ENCODE measurements at regions not wholly inside any gene's neighbourhood (a gene's known extent, or its start where the extent isn't known, plus 50 kb on each side); places are given as distances from the start of the nearest gene placed in this dataset.

DNA sequence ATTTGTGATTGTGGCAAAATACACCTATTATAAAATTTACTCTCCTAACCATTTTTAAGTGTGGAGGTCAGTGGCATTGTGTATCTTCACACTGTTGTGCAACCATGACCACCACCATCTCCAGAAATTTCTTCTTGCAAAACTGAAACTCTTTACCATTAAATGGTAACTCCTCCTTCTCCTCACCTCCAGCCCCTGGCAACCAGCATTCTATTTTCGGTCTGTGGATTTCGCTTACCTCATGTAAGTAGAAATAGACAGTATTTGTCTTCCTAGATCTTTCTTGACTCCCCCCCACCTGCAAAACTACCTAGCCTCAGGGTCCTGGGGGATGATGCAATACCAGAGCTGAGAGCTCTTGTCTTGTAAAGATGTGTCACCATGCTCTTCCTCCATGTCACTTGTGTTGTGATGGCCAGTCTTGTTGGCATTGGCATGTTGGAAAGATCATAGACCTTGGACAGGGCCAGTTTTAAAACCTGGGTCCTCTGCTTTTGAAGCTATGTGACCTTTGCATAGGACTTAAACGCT, 71.1 kb upstream of the EMX2 start:
- dilution Hi-C loops (cut with MboI; ENCODE audit: extremely low pct_ligation_motif_present, low sequenced_read_pairs), result no loop called here
- no peaks in the 10 kb centered on the region for H3K9me3 ChIP-seq (ENCODE audit: control insufficient read depth, low read depth, low read length)
- no peak overlapping the region for H3K9ac ChIP-seq (ENCODE audit: control insufficient read depth, extremely low read depth, insufficient read depth, low read length)
- DNase-seq (ENCODE audit: low read depth, low spot score), result no peak
- no peaks in the 10 kb centered on the region for H3K4me1 ChIP-seq (ENCODE audit: control insufficient read depth, extremely low read depth, insufficient read depth, low read length)
- H4K20me1 ChIP-seq (ENCODE audit: control insufficient read depth, extremely low read depth, insufficient read depth, low read length), result no peaks in the 10 kb centered on the region
- no peaks in the 10 kb centered on the region for H3K79me2 ChIP-seq (ENCODE audit: control insufficient read depth, insufficient read depth, low read length)
- H3K27ac ChIP-seq (ENCODE audit: control insufficient read depth, insufficient read depth, low read length), result no peak overlapping the region
- no peak for TF ChIP-seq EZH2 (IDR thresholded peaks at IDR 0.05; ENCODE audit: low read length)
- TF ChIP-seq, protein P1, sequence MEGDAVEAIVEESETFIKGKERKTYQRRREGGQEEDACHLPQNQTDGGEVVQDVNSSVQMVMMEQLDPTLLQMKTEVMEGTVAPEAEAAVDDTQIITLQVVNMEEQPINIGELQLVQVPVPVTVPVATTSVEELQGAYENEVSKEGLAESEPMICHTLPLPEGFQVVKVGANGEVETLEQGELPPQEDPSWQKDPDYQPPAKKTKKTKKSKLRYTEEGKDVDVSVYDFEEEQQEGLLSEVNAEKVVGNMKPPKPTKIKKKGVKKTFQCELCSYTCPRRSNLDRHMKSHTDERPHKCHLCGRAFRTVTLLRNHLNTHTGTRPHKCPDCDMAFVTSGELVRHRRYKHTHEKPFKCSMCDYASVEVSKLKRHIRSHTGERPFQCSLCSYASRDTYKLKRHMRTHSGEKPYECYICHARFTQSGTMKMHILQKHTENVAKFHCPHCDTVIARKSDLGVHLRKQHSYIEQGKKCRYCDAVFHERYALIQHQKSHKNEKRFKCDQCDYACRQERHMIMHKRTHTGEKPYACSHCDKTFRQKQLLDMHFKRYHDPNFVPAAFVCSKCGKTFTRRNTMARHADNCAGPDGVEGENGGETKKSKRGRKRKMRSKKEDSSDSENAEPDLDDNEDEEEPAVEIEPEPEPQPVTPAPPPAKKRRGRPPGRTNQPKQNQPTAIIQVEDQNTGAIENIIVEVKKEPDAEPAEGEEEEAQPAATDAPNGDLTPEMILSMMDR (optimal IDR thresholded peaks at IDR 0.05 in 1 of 3, IDR thresholded peaks at IDR 0.05 in 1 of 3, conservative IDR thresholded peaks at IDR 0.05 in 1 of 3; ENCODE audit: extremely low read depth in 1 of 3, insufficient read depth in 2 of 3, low read length in 3 of 3), result no peak
- no peaks in the 10 kb centered on the region for H3K36me3 ChIP-seq (ENCODE audit: control insufficient read depth in 2 of 2, extremely low read depth in 1 of 2, insufficient read depth in 2 of 2, low read length in 2 of 2)
- H2AFZ ChIP-seq (ENCODE audit: control insufficient read depth, low read length), result no peak overlapping the region
- no peak for FAIRE-seq
- no peak overlapping the region for H3K4me3 ChIP-seq (ENCODE audit: control insufficient read depth in 2 of 3, extremely low read depth in 1 of 3, insufficient read depth in 2 of 3, low read depth in 1 of 3, low read length in 3 of 3)
- no peaks in the 10 kb centered on the region for H3K9me1 ChIP-seq (ENCODE audit: control insufficient read depth, extremely low read depth, insufficient read depth, low read length)
- no peaks in the 10 kb centered on the region for H3K27me3 ChIP-seq (ENCODE audit: control insufficient read depth, extremely low read depth, insufficient read depth, low read length)
- no peak overlapping the region for H3K4me2 ChIP-seq (ENCODE audit: control insufficient read depth, extremely low read depth, insufficient read depth, low read depth, low read length)

DNA sequence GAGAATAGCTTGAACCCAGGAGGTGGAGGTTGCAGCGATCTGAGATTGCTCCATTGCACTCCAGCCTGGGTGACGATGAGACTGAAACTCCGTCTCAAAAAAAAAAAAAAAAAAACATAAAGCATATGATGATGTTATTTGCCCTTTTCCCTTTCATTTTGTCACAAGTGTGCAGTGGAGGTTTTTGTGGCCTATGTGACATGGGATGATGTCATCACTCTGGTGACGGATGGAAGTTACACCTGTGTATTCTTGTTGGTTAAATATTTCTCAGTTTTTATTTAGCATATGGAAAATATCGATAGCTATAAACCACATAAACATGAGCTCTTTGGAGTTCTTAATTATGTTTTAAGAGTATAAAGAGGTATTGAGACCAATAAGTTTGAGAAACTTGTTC, 71.8 kb upstream of the EMX2 start:
- H3K9ac ChIP-seq (ENCODE audit: control insufficient read depth, extremely low read depth, insufficient read depth, low read length), result no peak overlapping the region
- no peak overlapping the region for H3K4me2 ChIP-seq (ENCODE audit: control insufficient read depth, extremely low read depth, insufficient read depth, low read depth, low read length)
- H3K36me3 ChIP-seq (ENCODE audit: control insufficient read depth in 2 of 2, extremely low read depth in 1 of 2, insufficient read depth in 2 of 2, low read length in 2 of 2), result no peaks in the 10 kb centered on the region
- no peaks in the 10 kb centered on the region for H3K9me3 ChIP-seq (ENCODE audit: control insufficient read depth, low read depth, low read length)
- dilution Hi-C loops (cut with MboI; ENCODE audit: extremely low pct_ligation_motif_present, low sequenced_read_pairs), result no loop called here
- no peaks in the 10 kb centered on the region for H3K9me1 ChIP-seq (ENCODE audit: control insufficient read depth, extremely low read depth, insufficient read depth, low read length)
- no peaks in the 10 kb centered on the region for H3K27me3 ChIP-seq (ENCODE audit: control insufficient read depth, extremely low read depth, insufficient read depth, low read length)
- H3K4me3 ChIP-seq (ENCODE audit: control insufficient read depth in 2 of 3, extremely low read depth in 1 of 3, insufficient read depth in 2 of 3, low read depth in 1 of 3, low read length in 3 of 3), result no peak overlapping the region
- no peaks in the 10 kb centered on the region for H4K20me1 ChIP-seq (ENCODE audit: control insufficient read depth, extremely low read depth, insufficient read depth, low read length)
- DNase-seq (ENCODE audit: low read depth, low spot score) (no peak), FAIRE-seq (no peak)
- H2AFZ ChIP-seq (ENCODE audit: control insufficient read depth, low read length), result no peak overlapping the region
- TF ChIP-seq EZH2 (IDR thresholded peaks at IDR 0.05; ENCODE audit: low read length), result no peak
- TF ChIP-seq, protein P1 (optimal IDR thresholded peaks at IDR 0.05 in 1 of 3, IDR thresholded peaks at IDR 0.05 in 1 of 3, conservative IDR thresholded peaks at IDR 0.05 in 1 of 3; ENCODE audit: extremely low read depth in 1 of 3, insufficient read depth in 2 of 3, low read length in 3 of 3), result no peak
- no peak overlapping the region for H3K27ac ChIP-seq (ENCODE audit: control insufficient read depth, insufficient read depth, low read length)
- no peaks in the 10 kb centered on the region for H3K4me1 ChIP-seq (ENCODE audit: control insufficient read depth, extremely low read depth, insufficient read depth, low read length)
- no peaks in the 10 kb centered on the region for H3K79me2 ChIP-seq (ENCODE audit: control insufficient read depth, insufficient read depth, low read length)

All from keratinocyte (primary cell).